ENCODE measurements at regions not wholly inside any gene's neighbourhood (a gene's known extent, or its start where the extent isn't known, plus 50 kb on each side); places are given as distances from the start of the nearest gene placed in this dataset.
"Not testable (repeated sequence)": the region's sequence is repeated elsewhere in the genome, so short reads cannot be mapped to it uniquely, and the experiment has no call there.

DNA sequence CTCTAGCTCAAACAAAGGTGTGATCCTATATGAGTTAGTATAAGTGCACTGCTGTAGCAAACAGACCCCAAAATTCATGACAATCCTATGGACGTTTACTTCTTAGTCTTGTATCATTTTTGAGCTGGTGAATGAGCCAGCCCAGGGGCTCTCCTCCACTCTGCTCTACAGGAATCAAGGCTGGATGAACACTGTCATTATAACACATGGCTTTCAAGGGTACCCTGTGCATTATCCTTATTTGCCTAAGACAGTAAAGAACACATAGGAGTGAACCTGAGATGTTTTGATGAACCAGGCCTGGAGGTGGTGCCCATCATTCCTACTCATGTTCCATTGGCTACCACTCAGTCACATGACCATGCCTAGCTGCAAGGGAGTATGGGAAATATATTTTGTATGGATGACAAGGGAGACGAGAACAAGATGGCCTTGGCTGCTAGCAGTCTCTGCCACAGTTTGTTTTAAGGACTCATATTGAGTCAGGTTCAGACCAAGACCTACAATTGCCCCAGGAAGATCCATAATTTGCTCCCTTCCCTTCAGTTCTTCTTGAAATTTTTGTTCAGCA, 107.4 kb upstream of the HES1 start:
- no peak for DNase-seq

DNA sequence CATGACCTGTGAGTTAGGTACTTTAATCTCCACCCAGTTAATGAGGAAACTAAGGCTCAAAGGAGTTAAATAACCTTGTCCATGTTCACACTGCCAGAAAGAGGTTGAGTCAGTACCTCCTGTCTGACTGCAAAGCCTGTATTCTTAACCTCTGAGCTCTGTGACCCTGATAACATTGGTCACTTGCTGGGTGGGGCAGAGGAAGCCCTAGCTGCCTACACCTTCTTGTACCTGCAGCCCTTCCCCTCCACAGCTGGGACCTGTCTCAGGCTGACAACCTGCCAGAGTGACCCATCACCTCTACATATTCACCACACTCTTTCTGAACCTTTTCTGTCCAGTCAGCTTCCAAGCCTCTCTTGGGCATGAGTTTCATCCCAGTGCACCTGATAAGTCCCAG, 106.1 kb upstream of the HES1 start:
- no peak for DNase-seq

GRCh38 chr3:194030372-194030771, 105.6 kb upstream of the HES1 start:
- DNase-seq: peak; percentile 19

GRCh38 chr3:194031349-194031748, 104.6 kb upstream of the HES1 start:
- no peak for DNase-seq

GRCh38 chr3:194031867-194032635, 103.9 kb upstream of the HES1 start:
- no peak for DNase-seq

- DNase-seq: no peak
Observed at GRCh38 chr3:194032828-194033435, 103.0 kb upstream of the HES1 start.

DNA sequence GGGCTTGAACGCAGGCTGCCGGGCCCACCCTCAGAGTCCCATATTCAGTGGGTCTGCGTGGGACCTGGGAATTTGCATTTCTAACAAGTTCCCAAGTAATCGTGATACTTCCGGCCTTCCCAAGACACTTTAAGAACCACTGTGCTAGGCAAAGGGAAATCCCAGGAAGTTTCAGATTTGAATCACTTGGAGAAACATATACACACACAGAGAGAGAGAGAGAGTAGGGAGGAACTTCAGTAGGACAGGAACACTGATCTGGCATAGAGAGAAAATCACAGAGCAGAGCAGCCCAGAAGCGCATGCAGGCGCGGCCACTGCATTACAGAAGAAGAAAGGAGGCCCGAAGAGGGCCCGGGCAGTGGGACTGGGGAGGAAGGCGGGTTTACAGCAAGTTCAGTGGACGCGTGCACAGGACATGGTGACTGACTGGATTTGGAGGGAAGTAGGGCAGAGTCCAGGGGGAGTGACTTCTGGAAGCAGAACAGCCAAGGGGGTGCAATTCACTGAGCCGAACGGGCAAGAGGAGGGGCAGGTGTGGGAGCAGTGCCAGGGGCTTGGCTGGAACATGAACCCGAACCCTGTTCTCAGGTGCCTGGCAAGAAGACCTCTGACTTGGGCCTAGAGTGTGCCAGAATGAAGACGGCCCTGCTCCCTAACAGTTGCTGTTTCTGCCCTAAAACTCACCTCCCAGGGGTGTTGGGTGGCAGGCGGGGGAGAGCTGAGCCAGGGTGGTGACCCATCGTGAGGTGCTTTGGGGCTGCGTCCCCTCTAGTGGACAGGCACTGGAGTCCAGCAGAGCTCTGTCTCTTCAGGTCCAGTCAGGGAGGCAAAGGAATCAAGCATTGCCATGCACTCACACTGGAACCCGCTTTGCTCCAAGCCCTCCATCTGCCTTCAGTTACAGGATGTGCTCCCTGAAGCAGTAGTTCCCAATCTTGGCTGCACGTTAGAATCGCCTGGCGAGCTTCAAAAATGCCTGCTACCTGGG, 101.3 kb upstream of the HES1 start:
- DNase-seq: no peak

DNA sequence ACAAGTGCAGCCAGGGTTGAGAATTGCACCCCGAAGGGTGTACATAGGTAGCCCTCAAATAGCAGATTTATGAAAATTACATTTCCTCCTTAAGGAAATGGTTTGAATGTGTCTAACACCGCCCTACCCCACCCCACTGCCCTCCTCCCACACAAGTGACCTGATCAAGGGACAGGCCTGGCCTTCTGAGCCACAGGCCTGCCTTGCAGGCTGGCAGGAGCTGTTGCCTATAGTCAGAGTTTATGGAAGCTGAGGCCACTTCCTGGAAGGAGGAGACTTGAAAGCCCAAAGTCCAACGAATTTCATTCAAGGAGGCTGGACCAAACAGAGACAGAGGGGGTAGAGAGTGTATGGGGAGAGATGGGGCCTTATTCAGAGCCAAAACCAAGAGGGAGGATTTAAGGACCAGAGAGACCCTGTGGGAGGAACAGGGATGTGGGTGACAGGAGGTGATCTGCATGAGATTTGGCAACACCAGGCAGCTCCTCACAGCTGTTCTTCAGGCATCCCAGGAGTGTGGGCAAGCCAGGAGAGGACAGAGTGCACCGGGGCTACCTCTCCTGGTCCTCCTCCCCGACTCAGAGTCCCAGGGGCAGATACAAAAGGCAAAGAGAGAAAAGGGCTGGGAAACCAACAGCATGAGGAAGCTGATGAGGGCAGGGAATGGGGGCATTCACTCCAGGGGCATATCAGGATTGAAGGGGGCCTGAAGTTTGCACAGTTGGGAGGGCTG, 100.4 kb upstream of the HES1 start:
- no peak for DNase-seq

- DNase-seq: no peak
Observed at GRCh38 chr3:194036842-194037241, 99.1 kb upstream of the HES1 start.

DNA sequence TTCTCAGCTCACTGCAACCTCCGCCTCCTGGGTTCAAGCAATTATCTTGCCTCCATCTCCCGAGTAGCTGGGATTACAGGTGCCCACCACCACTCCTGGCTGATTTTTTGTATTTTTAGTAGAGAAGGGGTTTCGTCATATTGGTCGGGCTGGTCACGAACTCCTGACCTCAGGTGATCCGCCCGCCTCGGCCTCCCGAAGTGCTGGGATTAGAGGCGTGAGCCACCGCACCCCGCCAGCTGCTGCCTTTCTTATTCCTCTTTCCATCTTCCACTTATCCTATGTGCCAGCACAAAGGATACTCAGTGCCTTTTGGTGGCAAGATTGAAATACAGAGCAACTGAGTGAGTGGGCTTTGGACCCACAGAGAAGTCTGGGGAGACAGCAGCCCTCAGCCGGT, 97.6 kb upstream of the HES1 start:
- DNase-seq: not testable (repeated sequence)

- DNase-seq: no peak
Observed at GRCh38 chr3:194038960-194039359, 97.0 kb upstream of the HES1 start.

DNA sequence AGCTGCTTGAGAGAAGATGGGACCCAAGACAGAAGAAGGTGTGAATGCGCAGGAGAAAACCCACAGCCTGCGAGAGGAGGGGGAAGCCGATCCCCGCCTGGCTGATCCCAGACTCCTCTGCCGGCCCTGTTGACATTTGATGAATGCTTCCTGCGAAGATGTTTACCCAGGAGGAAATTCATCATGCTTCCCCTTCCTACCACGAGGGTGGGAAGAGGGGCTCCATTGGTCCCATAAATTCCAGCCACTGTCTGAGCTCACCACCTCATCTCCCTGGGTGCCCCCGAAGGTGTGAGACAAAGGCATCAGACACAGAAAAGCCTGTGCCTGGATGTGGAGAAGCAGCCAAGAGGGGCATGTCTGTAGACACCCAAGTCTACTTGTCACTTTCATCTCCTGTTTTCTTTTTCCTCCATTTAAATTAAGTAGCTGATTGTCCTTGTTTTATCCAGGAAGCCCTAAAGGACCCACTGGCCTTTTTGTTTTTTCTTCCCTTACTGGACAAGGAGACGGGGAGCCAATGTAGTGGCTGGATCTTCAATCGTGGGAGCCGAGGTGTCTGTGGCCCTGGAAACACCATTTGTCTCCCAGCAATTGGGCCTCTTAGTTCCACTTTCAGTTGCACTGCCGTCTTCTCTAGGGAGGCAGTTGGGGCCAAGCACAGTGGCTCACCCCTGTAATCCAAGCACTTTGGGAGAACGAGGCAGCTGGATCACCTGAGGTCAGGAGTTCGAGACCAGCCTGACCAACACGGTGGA, 95.3 kb upstream of the HES1 start:
- DNase-seq: no peak

- no peak for DNase-seq
Observed at GRCh38 chr3:194042927-194043326, 93.0 kb upstream of the HES1 start.

GRCh38 chr3:194043516-194043915, 92.4 kb upstream of the HES1 start:
- no peak for DNase-seq

DNA sequence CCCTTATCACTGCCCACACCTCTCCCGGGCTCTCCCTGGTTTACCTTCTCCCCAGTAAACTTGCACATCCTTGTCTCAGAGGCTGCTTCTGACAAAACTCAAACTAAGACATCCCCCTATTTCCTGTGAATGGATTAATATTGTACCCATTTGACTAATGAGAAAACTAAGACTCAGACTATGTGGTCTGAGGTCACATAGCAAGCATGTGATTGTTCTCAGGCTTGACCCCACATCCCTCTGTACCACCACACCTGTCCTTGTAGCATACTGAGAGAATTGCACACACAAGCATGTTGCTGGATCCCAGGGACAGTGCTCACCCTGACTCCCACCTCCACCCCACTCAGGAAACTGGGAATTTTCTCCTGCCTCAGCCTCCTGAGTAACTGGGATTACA, 90.7 kb upstream of the HES1 start:
- no peak for DNase-seq

- DNase-seq: no peak
Observed at GRCh38 chr3:194045919-194046318, 90.0 kb upstream of the HES1 start.

- DNase-seq: no peak
Observed at GRCh38 chr3:194046531-194046930, 89.4 kb upstream of the HES1 start.

- DNase-seq: peak; percentile 14
Observed at GRCh38 chr3:194046995-194047645, 88.8 kb upstream of the HES1 start.

- no peak for DNase-seq
Observed at GRCh38 chr3:194049394-194049793, 86.6 kb upstream of the HES1 start.

- no peak for DNase-seq
Observed at GRCh38 chr3:194050782-194051320, 85.1 kb upstream of the HES1 start.
